IMR-90 (cell line): ENCODE measurements at regions not wholly inside any gene's neighbourhood (a gene's known extent, or its start where the extent isn't known, plus 50 kb on each side); places are given as distances from the start of the nearest gene placed in this dataset.
A peak's percentile ranks its signal among the peaks of the same experiment; 100 is the strongest.

Source experiments
- ATAC-seq: fragments of 200-7000 bp; cut with Tn5 transposase; 2 replicates; pipeline ENCODE4 v1.9.1; 2020; ENCODE audit warnings: low read depth, mild to moderate bottlenecking, moderate library complexity
- BruUV-seq: library from RNA; stranded (reverse); fragments of 400-500 nt; replicated peaks from 2 replicates; lab custom pipeline; 2021; lab: Mats Ljungman, UMichigan
- CTCF ChIA-PET: fragments of 300-600 bp; formaldehyde crosslinking; extraction: SDS; loops from one replicate; lab custom pipeline; 2021; ENCODE audit warnings: antibody characterized with exemption; lab: Yijun Ruan, JAX
- POLR2A ChIA-PET: fragments of 300-600 bp; sonication (Branson Sonifier 250); formaldehyde crosslinking; loops from one replicate; lab custom pipeline; 2022; ENCODE audit warnings: antibody characterized with exemption; ENCODE audit not compliant: unreplicated experiment; lab: Charles Lee
- DNase-seq: peaks from one replicate; pipeline ENCODE4 v3.0.0; 2013
- H2AFZ ChIP-seq: replicated peaks from 2 replicates; pipeline ENCODE3; 2013; ENCODE audit warnings: low read length, mild to moderate bottlenecking; ENCODE audit not compliant: poor library complexity
- H2AK5ac ChIP-seq: 2 replicates; pipeline ENCODE4 v1.6.1; 2013; ENCODE audit warnings: low read depth, low read length, inconsistent platforms
- H2AK9ac ChIP-seq: replicated peaks from 2 replicates; pipeline ENCODE3; 2013; ENCODE audit warnings: mild to moderate bottlenecking, low read depth, low read length, moderate library complexity; ENCODE audit not compliant: poor library complexity
- H2BK120ac ChIP-seq: 2 replicates; pipeline ENCODE4 v1.6.1; 2013; ENCODE audit warnings: low read depth, low read length, inconsistent platforms
- H2BK15ac ChIP-seq: 3 replicates; pipeline ENCODE4 v1.6.1; 2013; ENCODE audit warnings: low read depth, low read length, inconsistent platforms
- H2BK20ac ChIP-seq: 2 replicates; pipeline ENCODE4 v1.6.1; 2013; ENCODE audit warnings: low read depth, mild to moderate bottlenecking, inconsistent platforms, low read length, moderate library complexity
- H2BK5ac ChIP-seq: 2 replicates; pipeline ENCODE4 v1.6.1; 2013; ENCODE audit warnings: mild to moderate bottlenecking, low read depth, low read length, inconsistent platforms; ENCODE audit not compliant: poor library complexity, severe bottlenecking
- H3K14ac ChIP-seq: replicated peaks from 2 replicates; pipeline ENCODE4 v1.6.1; 2013; ENCODE audit warnings: low read depth, low read length, inconsistent platforms
- H3K18ac ChIP-seq: 2 replicates; pipeline ENCODE4 v1.6.1; 2013; ENCODE audit warnings: low read depth, low read length, control low read depth
- H3K23ac ChIP-seq: 2 replicates; pipeline ENCODE4 v1.6.1; 2013; ENCODE audit warnings: low read depth, low read length, inconsistent platforms
- H3K27ac ChIP-seq: 2 replicates; pipeline ENCODE4 v1.5.1; 2013; ENCODE audit warnings: mild to moderate bottlenecking, control low read depth, low read length; ENCODE audit not compliant: insufficient read depth
- H3K27me3 ChIP-seq: 2 replicates; pipeline ENCODE4 v1.6.1; 2013; ENCODE audit warnings: low read length; ENCODE audit not compliant: control insufficient read depth, insufficient read depth
- H3K36me3 ChIP-seq: 2 replicates; pipeline ENCODE4 v1.6.1; 2013; ENCODE audit warnings: low read length, mixed read lengths; ENCODE audit not compliant: control insufficient read depth, insufficient read depth
- H3K4ac ChIP-seq: 2 replicates; pipeline ENCODE4 v1.6.1; 2013; ENCODE audit warnings: low read depth, low read length, inconsistent platforms
- H3K4me1 ChIP-seq: 2 replicates; pipeline ENCODE4 v1.6.1; 2013; ENCODE audit warnings: low read length, mixed read lengths; ENCODE audit not compliant: control insufficient read depth, insufficient read depth
- H3K4me2 ChIP-seq: 2 replicates; pipeline ENCODE4 v1.6.1; 2013; ENCODE audit warnings: low read depth, mild to moderate bottlenecking, control low read depth, low read length, moderate library complexity
- H3K4me3 ChIP-seq: 2 replicates; pipeline ENCODE4 v1.5.1; 2013; ENCODE audit warnings: low read depth, mild to moderate bottlenecking, control low read depth, low read length, moderate library complexity; ENCODE audit not compliant: insufficient read depth
- H3K56ac ChIP-seq: 2 replicates; pipeline ENCODE4 v1.6.1; 2013; ENCODE audit warnings: low read length, inconsistent platforms; ENCODE audit not compliant: insufficient read depth; ENCODE audit errors: extremely low read depth
- H3K79me1 ChIP-seq, 2 experiments: 2 replicates each; pipeline ENCODE4 v1.6.1; 2013; ENCODE audit warnings: low read length in 2 of 2, inconsistent platforms in 1 of 2, low read depth in 1 of 2
- H3K9ac ChIP-seq: 2 replicates; pipeline ENCODE4 v1.6.1; 2013; ENCODE audit warnings: low read depth, low read length, control low read depth
- H3K9me1 ChIP-seq: 2 replicates; pipeline ENCODE4 v1.6.1; 2013; ENCODE audit warnings: low read length, inconsistent platforms; ENCODE audit not compliant: insufficient read depth
- H3K9me3 ChIP-seq: 2 replicates; pipeline ENCODE4 v1.6.1; 2013; ENCODE audit warnings: low read length; ENCODE audit not compliant: control insufficient read depth, insufficient read depth
- H4K20me1 ChIP-seq: 2 replicates; pipeline ENCODE4 v1.6.1; 2013; ENCODE audit warnings: low read length, inconsistent platforms; ENCODE audit not compliant: insufficient read depth
- H4K5ac ChIP-seq: 2 replicates; pipeline ENCODE4 v1.6.1; 2013; ENCODE audit warnings: mild to moderate bottlenecking, low read depth, low read length, control low read depth
- H4K8ac ChIP-seq, 2 experiments: 2 replicates each; pipeline ENCODE4 v1.6.1; 2013; ENCODE audit warnings: low read depth in 2 of 2, low read length in 2 of 2, control low read depth in 1 of 2, inconsistent platforms in 1 of 2
- H4K91ac ChIP-seq: 2 replicates; pipeline ENCODE4 v1.6.1; 2013; ENCODE audit warnings: low read depth, low read length, inconsistent platforms; ENCODE audit not compliant: insufficient read depth
- BHLHE40 ChIP-seq: fragments of 150-350 bp; IDR thresholded peaks from 2 replicates; pipeline ENCODE4 v1.6.1; 2016; ENCODE audit warnings: mild to moderate bottlenecking, low read depth, low read length
- CEBPB ChIP-seq: IDR thresholded peaks from 2 replicates; pipeline ENCODE4 v1.6.1; 2012; ENCODE audit warnings: low read depth, low read length, improper control_type of control experiment
- CHD1 ChIP-seq: IDR thresholded peaks from 2 replicates; pipeline ENCODE4 v1.6.1; 2012; ENCODE audit warnings: low read depth, low read length, improper control_type of control experiment
- MAFK ChIP-seq: IDR thresholded peaks from 2 replicates; pipeline ENCODE4 v1.6.1; 2012; ENCODE audit warnings: low read depth, low read length, improper control_type of control experiment
- WGBS, 2 experiments: methylation state at CpG; one replicate each; pipeline versions ENCODE4 v1.1.5 to v1.1.7; 2013; ENCODE audit warnings: missing lambda C conversion rate in 2 of 2; ENCODE audit not compliant: insufficient read length in 1 of 2; ENCODE audit errors: extremely low coverage in 2 of 2; 5-methylcytosine and 5-hydroxymethylcytosine counted together
- dilution Hi-C: fragments of 300-500 bp; cut with HindIII; formaldehyde crosslinking; loops from one replicate; pipeline ENCODE4 v1.14.3; 2018; ENCODE audit warnings: low sequenced_read_pairs; ENCODE audit not compliant: unreplicated experiment
- in situ Hi-C: fragments of 300-500 bp; cut with MboI; formaldehyde crosslinking; loops from 3 replicates; pipeline ENCODE4 v1.14.3; 2019; ENCODE audit warnings: low sequenced_read_pairs, inconsistent platforms, mixed read lengths
- intact Hi-C: fragments of 100-400 bp; cut with micrococcal nuclease; formaldehyde crosslinking; loops from 2 replicates; pipeline ENCODE4 v1.10.0; 2022

- dilution Hi-C loops (no loop called here), in situ Hi-C loops (no loop called here), intact Hi-C loops (no loop called here)
- Histone ChIP-seq H3K4ac (peak overlapping the region; percentile 38), H2AK5ac (peak overlapping the region; percentile 95), H3K4me1 (peaks cover 8% of the 10 kb centered on the region), H3K18ac (no peak overlapping the region), H2BK20ac (peak overlapping the region; percentile 79; the same call in 1 of the 2 replicates), H3K56ac (no peak overlapping the region), H3K23ac (no peak overlapping the region), H2AK9ac (no peak overlapping the region), H2BK120ac (peak overlapping the region; percentile 51), H3K36me3 (no peaks in the 10 kb centered on the region), H3K27ac (no peak overlapping the region), H3K4me3 (no peak overlapping the region), H4K8ac (peak overlapping the region in 1 of 2 experiments; percentile 53; a peak in 1 of 4 replicates), H4K20me1 (no peaks in the 10 kb centered on the region), H2AFZ (no peak overlapping the region), H3K9ac (no peak overlapping the region), H4K91ac (peak overlapping the region; percentile 54; the same call in 1 of the 2 replicates), H2BK15ac (peak overlapping the region; percentile 98; the same call in 2 of the 3 replicates), H3K27me3 (no peaks in the 10 kb centered on the region), H3K4me2 (no peak overlapping the region), H4K5ac (no peak overlapping the region), H3K79me1 (peaks cover 0 to 12% of the 10 kb centered on the region in 2 experiments; a peak in 2 of 4 replicates), H3K14ac (peak overlapping the region; percentile 57), H3K9me1 (peaks cover 20% of the 10 kb centered on the region), H3K9me3 (no peaks in the 10 kb centered on the region), H2BK5ac (no peak overlapping the region)
- DNase-seq (no peak), ATAC-seq (no peak)
- no CpG with 5 or more reads among the region's 6 CpGs for WGBS, 2 experiments
- ChIA-PET POLR2A (no interaction called here), CTCF (interaction anchor here (0.7 kb wide), 1 partner anchor 29 kb away, joined by 5 read pairs; no protein-coding TSS in a partner anchor)
- no TSS peak for BruUV-seq
- TF ChIP-seq CEBPB (peak; percentile 53; the same call in 1 of the 2 replicates), MAFK (no peak), CHD1 (no peak), BHLHE40 (no peak)
These were observed 64.5 kb downstream of the C11orf91 start for GRCh38 chr11:33636104-33636503.
